WTC11 (cell line): ENCODE measurements at regions not wholly inside any gene's neighbourhood (a gene's known extent, or its start where the extent isn't known, plus 50 kb on each side); places are given as distances from the start of the nearest gene placed in this dataset.

Experiments
- ATAC-seq: fragments of 200-7000 bp; cut with Tn5 transposase; 2 replicates; pipeline ENCODE4 v1.10.0; 2021; ENCODE audit warnings: mild to moderate bottlenecking, moderate library complexity
- CTCF ChIA-PET: fragments of 300-600 bp; sonication (Branson Sonifier 250); formaldehyde crosslinking; loops from one replicate; lab custom pipeline; 2021; ENCODE audit warnings: antibody characterized with exemption; lab: Charles Lee
- POLR2A ChIA-PET: fragments of 350-600 bp; sonication (Branson Sonifier 250); formaldehyde crosslinking; loops from one replicate; lab custom pipeline; 2021; ENCODE audit warnings: antibody characterized with exemption; lab: Charles Lee
- DNase-seq: peaks from one replicate; pipeline ENCODE4 v3.0.0; 2021; ENCODE audit warnings: low spot score
- H3K27ac Mint-ChIP-seq: 2 replicates; pipeline ENCODE4 v1.8.0; 2021; ENCODE audit warnings: mixed read lengths
- H3K27me3 Mint-ChIP-seq: 2 replicates; pipeline ENCODE4 v1.8.0; 2021; ENCODE audit warnings: low read depth, mild to moderate bottlenecking, moderate library complexity, mixed read lengths
- H3K36me3 Mint-ChIP-seq: 2 replicates; pipeline ENCODE4 v1.8.0; 2021; ENCODE audit warnings: mixed read lengths
- H3K4me1 Mint-ChIP-seq: 2 replicates; pipeline ENCODE4 v1.8.0; 2022; ENCODE audit warnings: mixed read lengths
- H3K4me3 Mint-ChIP-seq: 2 replicates; pipeline ENCODE4 v1.8.0; 2021; ENCODE audit warnings: mild to moderate bottlenecking, moderate library complexity, mixed read lengths
- H3K9me3 Mint-ChIP-seq: 2 replicates; pipeline ENCODE4 v1.8.0; 2021; ENCODE audit warnings: mixed read lengths
- ATF1 ChIP-seq: sonication (generic); formaldehyde crosslinking; IDR thresholded peaks from 2 replicates; pipeline ENCODE4 v1.8.1; 2023; ENCODE audit warnings: mild to moderate bottlenecking, moderate library complexity, missing genetic modification reagents
- ATF3 ChIP-seq: sonication (generic); formaldehyde crosslinking; conservative IDR thresholded peaks from 2 replicates; pipeline ENCODE4 v1.8.1; 2022; ENCODE audit warnings: mild to moderate bottlenecking, missing genetic modification reagents
- ATF6 ChIP-seq: sonication (generic); formaldehyde crosslinking; IDR thresholded peaks from 2 replicates; pipeline ENCODE4 v1.8.1; 2023; ENCODE audit warnings: mild to moderate bottlenecking, missing genetic modification reagents
- CBFB ChIP-seq: sonication (generic); formaldehyde crosslinking; IDR thresholded peaks from 2 replicates; pipeline ENCODE4 v1.8.1; 2022; ENCODE audit warnings: mild to moderate bottlenecking, low read depth, missing genetic modification reagents
- CREB1 ChIP-seq: sonication (generic); formaldehyde crosslinking; IDR thresholded peaks from 2 replicates; pipeline ENCODE4 v1.8.0; 2023; ENCODE audit warnings: mild to moderate bottlenecking, missing genetic modification reagents
- ESRRA ChIP-seq: sonication (generic); formaldehyde crosslinking; IDR thresholded peaks from 2 replicates; pipeline ENCODE4 v1.8.1; 2022; ENCODE audit warnings: mild to moderate bottlenecking, missing genetic modification reagents, borderline replicate concordance
- HMGA2 ChIP-seq: fragments of 250-450 bp; sonication (Bioruptor Pico); IDR thresholded peaks from 2 replicates; pipeline ENCODE4 v1.4.0; 2021; ENCODE audit warnings: mild to moderate bottlenecking, moderate library complexity
- IRF2 ChIP-seq: sonication (generic); formaldehyde crosslinking; IDR thresholded peaks from 2 replicates; pipeline ENCODE4 v1.8.0; 2022; ENCODE audit warnings: low read depth, missing genetic modification reagents, borderline replicate concordance
- JUN ChIP-seq: sonication (generic); formaldehyde crosslinking; IDR thresholded peaks from 2 replicates; pipeline ENCODE4 v1.8.0; 2023; ENCODE audit warnings: mild to moderate bottlenecking, missing genetic modification reagents
- NFATC4 ChIP-seq: fragments of 250-450 bp; sonication (Bioruptor Pico); IDR thresholded peaks from 2 replicates; pipeline ENCODE4 v1.9.0; 2021; ENCODE audit warnings: mild to moderate bottlenecking
- NR2C2 ChIP-seq: sonication (generic); formaldehyde crosslinking; IDR thresholded peaks from 2 replicates; pipeline ENCODE4 v1.8.0; 2022; ENCODE audit warnings: mild to moderate bottlenecking, missing genetic modification reagents
- SMAD3 ChIP-seq: sonication (generic); formaldehyde crosslinking; IDR thresholded peaks from 2 replicates; pipeline ENCODE4 v1.8.0; 2022; ENCODE audit warnings: missing genetic modification reagents, mild to moderate bottlenecking, borderline replicate concordance
- TCF7 ChIP-seq: sonication (generic); formaldehyde crosslinking; IDR thresholded peaks from 2 replicates; pipeline ENCODE4 v1.8.0; 2022; ENCODE audit warnings: mild to moderate bottlenecking, low read depth, missing genetic modification reagents, moderate library complexity
- TEAD1 ChIP-seq: sonication (generic); formaldehyde crosslinking; IDR thresholded peaks from 2 replicates; pipeline ENCODE4 v1.8.0; 2022; ENCODE audit warnings: mild to moderate bottlenecking, missing genetic modification reagents
- USF2 ChIP-seq: sonication (generic); formaldehyde crosslinking; IDR thresholded peaks from 2 replicates; pipeline ENCODE4 v1.8.1; 2023; ENCODE audit warnings: mild to moderate bottlenecking, missing genetic modification reagents, moderate library complexity
- ZNF121 ChIP-seq: sonication (generic); formaldehyde crosslinking; IDR thresholded peaks from 2 replicates; pipeline ENCODE4 v1.8.0; 2023; ENCODE audit warnings: missing genetic modification reagents
- ZNF317 ChIP-seq: sonication (generic); formaldehyde crosslinking; IDR thresholded peaks from 2 replicates; pipeline ENCODE4 v1.8.1; 2023; ENCODE audit warnings: low read depth, mild to moderate bottlenecking, moderate library complexity, missing genetic modification reagents, borderline replicate concordance
- TF ChIP-seq, protein P1 (sequence below): fragments of 250-450 bp; sonication (Bioruptor Pico); IDR thresholded peaks from 2 replicates; pipeline ENCODE4 v1.9.0; 2021; ENCODE audit warnings: mild to moderate bottlenecking
- TF ChIP-seq, protein P2 (sequence below): sonication (generic); formaldehyde crosslinking; IDR thresholded peaks from 2 replicates; pipeline ENCODE4 v1.8.0; 2022; ENCODE audit warnings: mild to moderate bottlenecking, missing genetic modification reagents
- TF ChIP-seq, protein P3 (sequence below): sonication (generic); formaldehyde crosslinking; conservative IDR thresholded peaks from 2 replicates; pipeline ENCODE4 v1.8.1; 2023; ENCODE audit warnings: mild to moderate bottlenecking, low read depth, missing genetic modification reagents, moderate library complexity

DNA sequence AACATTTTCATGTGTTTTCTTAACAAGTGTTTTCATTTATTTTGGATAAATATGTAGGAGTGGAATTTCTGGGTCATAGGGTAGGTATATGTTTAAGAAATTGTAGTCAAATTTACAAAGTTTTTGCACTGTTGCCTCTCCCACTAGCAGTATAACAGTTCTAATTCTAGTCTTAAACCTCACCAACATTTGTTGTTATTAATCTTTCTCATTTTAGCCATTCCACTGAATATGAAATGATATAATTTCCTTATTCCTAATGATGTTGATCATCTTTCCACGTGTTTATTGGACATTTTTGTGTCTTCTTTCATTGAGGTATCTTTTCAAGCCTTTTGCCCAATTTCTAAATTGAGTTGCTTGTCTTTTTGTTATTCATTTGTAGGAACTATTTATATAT is 62.0 kb downstream of the C11orf91 start:
- Mint-ChIP-seq H3K27me3 (no peaks in the 10 kb centered on the region), H3K36me3 (peaks cover 2% of the 10 kb centered on the region; the same call in 1 of the 2 replicates), H3K4me1 (peaks cover 6% of the 10 kb centered on the region), H3K27ac (no peak overlapping the region), H3K4me3 (no peak overlapping the region), H3K9me3 (peaks cover 19% of the 10 kb centered on the region)
- TF ChIP-seq USF2 (CRISPR knock-in tag): no peak
- ChIA-PET CTCF (no interaction called here), POLR2A (no interaction called here)
- ATAC-seq (no peak), DNase-seq (no peak)

DNA sequence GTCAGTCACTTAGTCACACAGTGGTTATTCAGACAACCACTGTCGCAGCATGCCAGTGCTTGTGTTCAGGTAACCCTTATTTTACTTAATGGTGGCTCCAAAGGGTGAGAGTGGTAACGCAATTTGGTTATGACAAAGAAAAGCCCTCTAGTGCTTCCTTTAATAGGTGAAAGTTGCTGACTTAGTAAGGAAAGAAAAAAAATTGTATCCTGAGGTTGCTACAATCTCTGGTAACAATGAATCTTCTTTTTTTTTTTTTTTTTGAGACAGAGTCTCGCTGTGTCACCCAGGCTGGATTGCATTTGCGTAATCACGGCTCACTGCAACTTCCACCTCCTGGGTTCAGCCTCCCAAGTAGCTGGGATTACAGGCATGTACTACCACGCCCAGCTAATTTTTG is 64.5 kb downstream of the C11orf91 start:
- no peak for ATAC-seq
- H3K27me3 Mint-ChIP-seq: peaks cover 2% of the 10 kb centered on the region; the same call in 1 of the 2 replicates
- no peak overlapping the region for H3K27ac Mint-ChIP-seq
- ChIA-PET POLR2A (interaction anchor here (0.6 kb wide), 1 partner anchor 823 kb away, joined by 3 read pairs; no protein-coding TSS in a partner anchor), CTCF (no interaction called here)
- H3K9me3 Mint-ChIP-seq: peaks cover 25% of the 10 kb centered on the region
- H3K4me1 Mint-ChIP-seq: peaks cover 7% of the 10 kb centered on the region
- H3K36me3 Mint-ChIP-seq: peaks cover 10% of the 10 kb centered on the region
- TF ChIP-seq ESRRA: no peak
- TF ChIP-seq IRF2: no peak
- TF ChIP-seq, protein P1, sequence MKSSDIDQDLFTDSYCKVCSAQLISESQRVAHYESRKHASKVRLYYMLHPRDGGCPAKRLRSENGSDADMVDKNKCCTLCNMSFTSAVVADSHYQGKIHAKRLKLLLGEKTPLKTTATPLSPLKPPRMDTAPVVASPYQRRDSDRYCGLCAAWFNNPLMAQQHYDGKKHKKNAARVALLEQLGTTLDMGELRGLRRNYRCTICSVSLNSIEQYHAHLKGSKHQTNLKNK (CRISPR knock-in tag): no peak
- TF ChIP-seq ZNF317: no peak
- no peak for TF ChIP-seq HMGA2
- TF ChIP-seq NFATC4 (CRISPR knock-in tag): no peak
- no peak for TF ChIP-seq ATF3 (CRISPR knock-in tag)
- no peak for TF ChIP-seq TEAD1 (CRISPR knock-in tag)
- TF ChIP-seq CBFB (CRISPR knock-in tag): no peak
- no peak for TF ChIP-seq JUN (CRISPR knock-in tag)
- TF ChIP-seq ATF1 (CRISPR knock-in tag): no peak
- no peak overlapping the region for H3K4me3 Mint-ChIP-seq
- DNase-seq: no peak

- DNase-seq: no peak
- Mint-ChIP-seq H3K9me3 (peaks cover 34% of the 10 kb centered on the region), H3K27ac (no peak overlapping the region), H3K4me1 (peaks cover 7% of the 10 kb centered on the region), H3K36me3 (peaks cover 19% of the 10 kb centered on the region), H3K27me3 (peaks cover 3% of the 10 kb centered on the region; the same call in 1 of the 2 replicates), H3K4me3 (no peak overlapping the region)
- no peak for ATAC-seq
- TF ChIP-seq CREB1 (CRISPR knock-in tag): no peak
- TF ChIP-seq, protein P2, sequence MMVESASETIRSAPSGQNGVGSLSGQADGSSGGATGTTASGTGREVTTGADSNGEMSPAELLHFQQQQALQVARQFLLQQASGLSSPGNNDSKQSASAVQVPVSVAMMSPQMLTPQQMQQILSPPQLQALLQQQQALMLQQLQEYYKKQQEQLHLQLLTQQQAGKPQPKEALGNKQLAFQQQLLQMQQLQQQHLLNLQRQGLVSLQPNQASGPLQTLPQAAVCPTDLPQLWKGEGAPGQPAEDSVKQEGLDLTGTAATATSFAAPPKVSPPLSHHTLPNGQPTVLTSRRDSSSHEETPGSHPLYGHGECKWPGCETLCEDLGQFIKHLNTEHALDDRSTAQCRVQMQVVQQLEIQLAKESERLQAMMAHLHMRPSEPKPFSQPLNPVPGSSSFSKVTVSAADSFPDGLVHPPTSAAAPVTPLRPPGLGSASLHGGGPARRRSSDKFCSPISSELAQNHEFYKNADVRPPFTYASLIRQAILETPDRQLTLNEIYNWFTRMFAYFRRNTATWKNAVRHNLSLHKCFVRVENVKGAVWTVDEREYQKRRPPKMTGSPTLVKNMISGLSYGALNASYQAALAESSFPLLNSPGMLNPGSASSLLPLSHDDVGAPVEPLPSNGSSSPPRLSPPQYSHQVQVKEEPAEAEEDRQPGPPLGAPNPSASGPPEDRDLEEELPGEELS: no peak
- no peak for TF ChIP-seq ATF6 (CRISPR knock-in tag)
- no peak for TF ChIP-seq ZNF121 (CRISPR knock-in tag)
- TF ChIP-seq NR2C2 (CRISPR knock-in tag): no peak
- TF ChIP-seq, protein P3, sequence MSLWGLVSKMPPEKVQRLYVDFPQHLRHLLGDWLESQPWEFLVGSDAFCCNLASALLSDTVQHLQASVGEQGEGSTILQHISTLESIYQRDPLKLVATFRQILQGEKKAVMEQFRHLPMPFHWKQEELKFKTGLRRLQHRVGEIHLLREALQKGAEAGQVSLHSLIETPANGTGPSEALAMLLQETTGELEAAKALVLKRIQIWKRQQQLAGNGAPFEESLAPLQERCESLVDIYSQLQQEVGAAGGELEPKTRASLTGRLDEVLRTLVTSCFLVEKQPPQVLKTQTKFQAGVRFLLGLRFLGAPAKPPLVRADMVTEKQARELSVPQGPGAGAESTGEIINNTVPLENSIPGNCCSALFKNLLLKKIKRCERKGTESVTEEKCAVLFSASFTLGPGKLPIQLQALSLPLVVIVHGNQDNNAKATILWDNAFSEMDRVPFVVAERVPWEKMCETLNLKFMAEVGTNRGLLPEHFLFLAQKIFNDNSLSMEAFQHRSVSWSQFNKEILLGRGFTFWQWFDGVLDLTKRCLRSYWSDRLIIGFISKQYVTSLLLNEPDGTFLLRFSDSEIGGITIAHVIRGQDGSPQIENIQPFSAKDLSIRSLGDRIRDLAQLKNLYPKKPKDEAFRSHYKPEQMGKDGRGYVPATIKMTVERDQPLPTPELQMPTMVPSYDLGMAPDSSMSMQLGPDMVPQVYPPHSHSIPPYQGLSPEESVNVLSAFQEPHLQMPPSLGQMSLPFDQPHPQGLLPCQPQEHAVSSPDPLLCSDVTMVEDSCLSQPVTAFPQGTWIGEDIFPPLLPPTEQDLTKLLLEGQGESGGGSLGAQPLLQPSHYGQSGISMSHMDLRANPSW (CRISPR knock-in tag): no peak
- TF ChIP-seq SMAD3 (CRISPR knock-in tag): no peak
- no peak for TF ChIP-seq TCF7 (CRISPR knock-in tag)
- POLR2A ChIA-PET: no interaction called here
- CTCF ChIA-PET: no interaction called here
These were observed 65.5 kb downstream of the C11orf91 start for GRCh38 chr11:33635161-33635560.
